H9 (cell line): ENCODE measurements at regions not wholly inside any gene's neighbourhood (a gene's known extent, or its start where the extent isn't known, plus 50 kb on each side); places are given as distances from the start of the nearest gene placed in this dataset.

Source experiments
- DNase-seq: peaks from one replicate; pipeline ENCODE4 v3.0.0-alpha.2; 2017
- H2AFZ ChIP-seq: one replicate; pipeline ENCODE4 v1.6.1; 2013; ENCODE audit warnings: mild to moderate bottlenecking, low read length, control low read depth, moderate library complexity
- H2AK5ac ChIP-seq: 2 replicates; pipeline ENCODE4 v1.6.1; 2013; ENCODE audit warnings: low read length, control low read depth, mixed read lengths; ENCODE audit not compliant: insufficient read length
- H2BK120ac ChIP-seq: one replicate; pipeline ENCODE4 v1.6.1; 2013; ENCODE audit warnings: low read depth, mild to moderate bottlenecking, low read length, control low read depth, inconsistent platforms; ENCODE audit not compliant: poor library complexity, severe bottlenecking
- H2BK12ac ChIP-seq: 2 replicates; pipeline ENCODE4 v1.6.1; 2013; ENCODE audit warnings: low read length, control low read depth, mixed read lengths, low read depth; ENCODE audit not compliant: insufficient read length
- H2BK15ac ChIP-seq: 2 replicates; pipeline ENCODE4 v1.6.1; 2013; ENCODE audit warnings: low read depth, low read length, control low read depth
- H2BK20ac ChIP-seq: one replicate; pipeline ENCODE4 v1.6.1; 2013; ENCODE audit warnings: low read depth, mild to moderate bottlenecking, low read length, control low read depth, inconsistent platforms; ENCODE audit not compliant: poor library complexity, severe bottlenecking
- H2BK5ac ChIP-seq: 2 replicates; pipeline ENCODE4 v1.6.1; 2013; ENCODE audit warnings: low read length, control low read depth, mixed read lengths; ENCODE audit not compliant: insufficient read length
- H3K14ac ChIP-seq: 2 replicates; pipeline ENCODE4 v1.6.1; 2013; ENCODE audit warnings: low read length, control low read depth; ENCODE audit not compliant: insufficient read depth
- H3K18ac ChIP-seq: 2 replicates; pipeline ENCODE4 v1.6.1; 2013; ENCODE audit warnings: low read depth, mild to moderate bottlenecking, mixed read lengths, low read length, control low read depth; ENCODE audit not compliant: insufficient read length
- H3K23ac ChIP-seq: 2 replicates; pipeline ENCODE4 v1.6.1; 2013; ENCODE audit warnings: low read length, control low read depth, mixed read lengths, low read depth; ENCODE audit not compliant: insufficient read length
- H3K23me2 ChIP-seq: 2 replicates; pipeline ENCODE4 v1.6.1; 2013; ENCODE audit warnings: low read depth, mild to moderate bottlenecking, mixed read lengths, low read length, control low read depth; ENCODE audit not compliant: insufficient read length, poor library complexity, severe bottlenecking
- H3K27ac ChIP-seq: 2 replicates; pipeline ENCODE4 v1.5.1; 2013; ENCODE audit warnings: low read length, control low read depth, mixed read lengths, low read depth; ENCODE audit not compliant: insufficient read length
- H3K27me3 ChIP-seq: 2 replicates; pipeline ENCODE4 v1.6.1; 2013; ENCODE audit warnings: low read length, control low read depth, inconsistent platforms; ENCODE audit not compliant: insufficient read depth
- H3K4ac ChIP-seq: 2 replicates; pipeline ENCODE4 v1.6.1; 2013; ENCODE audit warnings: low read depth, mild to moderate bottlenecking, control low read depth, inconsistent platforms, low read length, moderate library complexity
- H3K4me1 ChIP-seq: 2 replicates; pipeline ENCODE4 v1.6.1; 2013; ENCODE audit warnings: low read length, control low read depth, inconsistent platforms; ENCODE audit not compliant: insufficient read depth
- H3K4me2 ChIP-seq: 2 replicates; pipeline ENCODE4 v1.6.1; 2013; ENCODE audit warnings: low read length, control low read depth, mixed read lengths; ENCODE audit not compliant: insufficient read length, insufficient read depth
- H3K56ac ChIP-seq: 2 replicates; pipeline ENCODE4 v1.6.1; 2013; ENCODE audit warnings: low read depth, mild to moderate bottlenecking, mixed read lengths, low read length, control low read depth; ENCODE audit not compliant: insufficient read length
- H3K79me1 ChIP-seq: 2 replicates; pipeline ENCODE4 v1.6.1; 2013; ENCODE audit warnings: low read depth, mild to moderate bottlenecking, moderate library complexity, low read length, control low read depth, inconsistent platforms; ENCODE audit not compliant: insufficient read depth, poor library complexity, severe bottlenecking
- H3K79me2 ChIP-seq: 2 replicates; pipeline ENCODE4 v1.6.1; 2013; ENCODE audit warnings: low read length, control low read depth, inconsistent platforms; ENCODE audit not compliant: insufficient read depth
- H3K9ac ChIP-seq: 2 replicates; pipeline ENCODE4 v1.6.1; 2013; ENCODE audit warnings: low read length, control low read depth, mixed read lengths; ENCODE audit not compliant: insufficient read length; ENCODE audit errors: extremely low read depth
- H3K9me3 ChIP-seq: one replicate; pipeline ENCODE4 v1.6.1; 2013; ENCODE audit warnings: low read depth, low read length, inconsistent platforms; ENCODE audit not compliant: control insufficient read depth
- H3T11ph ChIP-seq: one replicate; pipeline ENCODE4 v1.6.1; 2013; ENCODE audit warnings: mild to moderate bottlenecking, low read length, control low read depth, inconsistent platforms
- H4K20me1 ChIP-seq: one replicate; pipeline ENCODE4 v1.6.1; 2013; ENCODE audit not compliant: control insufficient read depth, insufficient read length, insufficient read depth
- H4K5ac ChIP-seq: 2 replicates; pipeline ENCODE4 v1.6.1; 2013; ENCODE audit warnings: low read depth, mild to moderate bottlenecking, mixed read lengths, low read length, control low read depth; ENCODE audit not compliant: insufficient read length
- H4K8ac ChIP-seq: replicated peaks from 2 replicates; pipeline ENCODE4 v1.6.1; 2013; ENCODE audit warnings: low read length, control low read depth, mixed read lengths, low read depth; ENCODE audit not compliant: insufficient read length
- H4K91ac ChIP-seq: 2 replicates; pipeline ENCODE4 v1.6.1; 2013; ENCODE audit warnings: low read depth, mild to moderate bottlenecking, moderate library complexity, mixed read lengths, low read length, control low read depth; ENCODE audit not compliant: insufficient read length
- H3K27ac Mint-ChIP-seq, 3 experiments: 2 replicates in 2 of 3; 3 replicates in 1 of 3; pipeline ENCODE4 v1.8.0; 2020 to 2021; ENCODE audit warnings: mixed read lengths in 3 of 3, mild to moderate bottlenecking in 1 of 3, moderate library complexity in 1 of 3
- H3K27me3 Mint-ChIP-seq: 2 replicates; pipeline ENCODE4 v1.8.0; 2021; ENCODE audit warnings: low read depth, mild to moderate bottlenecking, moderate library complexity, mixed read lengths
- H3K36me3 Mint-ChIP-seq, 3 experiments: 2 replicates in 2 of 3; 3 replicates in 1 of 3; pipeline ENCODE4 v1.8.0; 2020 to 2021; ENCODE audit warnings: low read depth in 3 of 3, mixed read lengths in 3 of 3; ENCODE audit not compliant: insufficient read depth in 1 of 3
- H3K4me1 Mint-ChIP-seq, 2 experiments: 2 replicates each; pipeline ENCODE4 v1.8.0; 2020; ENCODE audit warnings: mixed read lengths in 2 of 2
- H3K4me3 Mint-ChIP-seq, 2 experiments: 2 replicates in 1 of 2; 3 replicates in 1 of 2; pipeline ENCODE4 v1.8.0; 2020 to 2021; ENCODE audit warnings: mild to moderate bottlenecking in 2 of 2, mixed read lengths in 2 of 2, moderate library complexity in 1 of 2
- H3K9me3 Mint-ChIP-seq, 2 experiments: 2 replicates in 1 of 2; 3 replicates in 1 of 2; pipeline ENCODE4 v1.8.0; 2020; ENCODE audit warnings: mild to moderate bottlenecking in 2 of 2, mixed read lengths in 2 of 2, moderate library complexity in 1 of 2
- CTCF ChIP-seq: fragments of 200-600 bp; sonication (generic); conservative IDR thresholded peaks from 3 replicates; pipeline ENCODE4 v1.8.0; 2021; ENCODE audit warnings: antibody characterized with exemption, mild to moderate bottlenecking
- WGBS: extraction: QIAGEN DNeasy Blood & Tissue Kit; methylation state at CpG from one replicate; pipeline ENCODE4 v1.1.7; 2013; ENCODE audit warnings: missing lambda C conversion rate, low lambda C conversion rate, mixed read lengths; ENCODE audit not compliant: insufficient read length; ENCODE audit errors: extremely low coverage; 5-methylcytosine and 5-hydroxymethylcytosine counted together

GRCh38 chr12:115737895-115738294 is 539.6 kb downstream of the MED13L start:
- no peaks in the 10 kb centered on the region for H3K9me3 Mint-ChIP-seq
- peaks cover 7% of the 10 kb centered on the region for H3K27me3 Mint-ChIP-seq
- no peak overlapping the region for H4K91ac ChIP-seq
- H3K56ac ChIP-seq = no peak overlapping the region
- H3T11ph ChIP-seq = no peak overlapping the region
- no peak overlapping the region for H2BK15ac ChIP-seq
- H2BK20ac ChIP-seq = no peak overlapping the region
- no peak overlapping the region for H3K27ac ChIP-seq
- no peaks in the 10 kb centered on the region for H3K4me1 Mint-ChIP-seq
- H3K4me1 ChIP-seq = no peaks in the 10 kb centered on the region
- H3K79me2 ChIP-seq = no peaks in the 10 kb centered on the region
- no peak overlapping the region for H3K9ac ChIP-seq
- H2AFZ ChIP-seq = no peak overlapping the region
- H3K79me1 ChIP-seq = no peaks in the 10 kb centered on the region
- no peak overlapping the region for H3K27ac Mint-ChIP-seq
- no peaks in the 10 kb centered on the region for H3K23me2 ChIP-seq
- no peak for TF ChIP-seq CTCF
- H4K20me1 ChIP-seq = no peaks in the 10 kb centered on the region
- no peaks in the 10 kb centered on the region for H3K36me3 Mint-ChIP-seq
- no peak overlapping the region for H2AK5ac ChIP-seq
- H2BK12ac ChIP-seq = no peak overlapping the region
- H3K4ac ChIP-seq = no peak overlapping the region
- no peak overlapping the region for H3K4me3 Mint-ChIP-seq
- H4K8ac ChIP-seq = no peak overlapping the region
- no peak overlapping the region for H2BK120ac ChIP-seq
- no peak overlapping the region for H4K5ac ChIP-seq
- H3K23ac ChIP-seq = no peak overlapping the region
- no peaks in the 10 kb centered on the region for H3K27me3 ChIP-seq
- no peak overlapping the region for H3K14ac ChIP-seq
- H3K18ac ChIP-seq = no peak overlapping the region
- H3K9me3 ChIP-seq = no peaks in the 10 kb centered on the region
- DNase-seq = no peak
- WGBS = 100% methylated on average over 2 of the region's 2 CpGs
- H3K4me2 ChIP-seq = no peak overlapping the region
- H2BK5ac ChIP-seq = no peak overlapping the region
